ENCODE measurements at regions not wholly inside any gene's neighbourhood (a gene's known extent, or its start where the extent isn't known, plus 50 kb on each side); places are given as distances from the start of the nearest gene placed in this dataset.

GRCh38 chr7:140262242-140262903 is 85.6 kb upstream of the KDM7A start:
- TF ChIP-seq CTCF (IDR thresholded peaks at IDR 0.05 in 8 of 11, conservative IDR thresholded peaks at IDR 0.05 in 3 of 11) = no peak
- TF ChIP-seq POLR2A (IDR thresholded peaks at IDR 0.05) = no peak
- TF ChIP-seq POLR2AphosphoS5 (IDR thresholded peaks at IDR 0.05) = no peak
